H9 (cell line): ENCODE measurements at regions not wholly inside any gene's neighbourhood (a gene's known extent, or its start where the extent isn't known, plus 50 kb on each side); places are given as distances from the start of the nearest gene placed in this dataset.

Experiments
- DNase-seq: peaks from one replicate; pipeline ENCODE4 v3.0.0-alpha.2; 2017
- H2AFZ ChIP-seq: one replicate; pipeline ENCODE4 v1.6.1; 2013; ENCODE audit warnings: mild to moderate bottlenecking, low read length, control low read depth, moderate library complexity
- H2AK5ac ChIP-seq: 2 replicates; pipeline ENCODE4 v1.6.1; 2013; ENCODE audit warnings: low read length, control low read depth, mixed read lengths; ENCODE audit not compliant: insufficient read length
- H2BK120ac ChIP-seq: one replicate; pipeline ENCODE4 v1.6.1; 2013; ENCODE audit warnings: low read depth, mild to moderate bottlenecking, low read length, control low read depth, inconsistent platforms; ENCODE audit not compliant: poor library complexity, severe bottlenecking
- H2BK12ac ChIP-seq: 2 replicates; pipeline ENCODE4 v1.6.1; 2013; ENCODE audit warnings: low read length, control low read depth, mixed read lengths, low read depth; ENCODE audit not compliant: insufficient read length
- H2BK15ac ChIP-seq: 2 replicates; pipeline ENCODE4 v1.6.1; 2013; ENCODE audit warnings: low read depth, low read length, control low read depth
- H2BK20ac ChIP-seq: one replicate; pipeline ENCODE4 v1.6.1; 2013; ENCODE audit warnings: low read depth, mild to moderate bottlenecking, low read length, control low read depth, inconsistent platforms; ENCODE audit not compliant: poor library complexity, severe bottlenecking
- H2BK5ac ChIP-seq: 2 replicates; pipeline ENCODE4 v1.6.1; 2013; ENCODE audit warnings: low read length, control low read depth, mixed read lengths; ENCODE audit not compliant: insufficient read length
- H3K14ac ChIP-seq: 2 replicates; pipeline ENCODE4 v1.6.1; 2013; ENCODE audit warnings: low read length, control low read depth; ENCODE audit not compliant: insufficient read depth
- H3K18ac ChIP-seq: 2 replicates; pipeline ENCODE4 v1.6.1; 2013; ENCODE audit warnings: low read depth, mild to moderate bottlenecking, mixed read lengths, low read length, control low read depth; ENCODE audit not compliant: insufficient read length
- H3K23ac ChIP-seq: 2 replicates; pipeline ENCODE4 v1.6.1; 2013; ENCODE audit warnings: low read length, control low read depth, mixed read lengths, low read depth; ENCODE audit not compliant: insufficient read length
- H3K23me2 ChIP-seq: 2 replicates; pipeline ENCODE4 v1.6.1; 2013; ENCODE audit warnings: low read depth, mild to moderate bottlenecking, mixed read lengths, low read length, control low read depth; ENCODE audit not compliant: insufficient read length, poor library complexity, severe bottlenecking
- H3K27ac ChIP-seq: 2 replicates; pipeline ENCODE4 v1.5.1; 2013; ENCODE audit warnings: low read length, control low read depth, mixed read lengths, low read depth; ENCODE audit not compliant: insufficient read length
- H3K27me3 ChIP-seq: 2 replicates; pipeline ENCODE4 v1.6.1; 2013; ENCODE audit warnings: low read length, control low read depth, inconsistent platforms; ENCODE audit not compliant: insufficient read depth
- H3K4ac ChIP-seq: 2 replicates; pipeline ENCODE4 v1.6.1; 2013; ENCODE audit warnings: low read depth, mild to moderate bottlenecking, control low read depth, inconsistent platforms, low read length, moderate library complexity
- H3K4me1 ChIP-seq: 2 replicates; pipeline ENCODE4 v1.6.1; 2013; ENCODE audit warnings: low read length, control low read depth, inconsistent platforms; ENCODE audit not compliant: insufficient read depth
- H3K4me2 ChIP-seq: 2 replicates; pipeline ENCODE4 v1.6.1; 2013; ENCODE audit warnings: low read length, control low read depth, mixed read lengths; ENCODE audit not compliant: insufficient read length, insufficient read depth
- H3K56ac ChIP-seq: 2 replicates; pipeline ENCODE4 v1.6.1; 2013; ENCODE audit warnings: low read depth, mild to moderate bottlenecking, mixed read lengths, low read length, control low read depth; ENCODE audit not compliant: insufficient read length
- H3K79me1 ChIP-seq: 2 replicates; pipeline ENCODE4 v1.6.1; 2013; ENCODE audit warnings: low read depth, mild to moderate bottlenecking, moderate library complexity, low read length, control low read depth, inconsistent platforms; ENCODE audit not compliant: insufficient read depth, poor library complexity, severe bottlenecking
- H3K79me2 ChIP-seq: 2 replicates; pipeline ENCODE4 v1.6.1; 2013; ENCODE audit warnings: low read length, control low read depth, inconsistent platforms; ENCODE audit not compliant: insufficient read depth
- H3K9ac ChIP-seq: 2 replicates; pipeline ENCODE4 v1.6.1; 2013; ENCODE audit warnings: low read length, control low read depth, mixed read lengths; ENCODE audit not compliant: insufficient read length; ENCODE audit errors: extremely low read depth
- H3K9me3 ChIP-seq: one replicate; pipeline ENCODE4 v1.6.1; 2013; ENCODE audit warnings: low read depth, low read length, inconsistent platforms; ENCODE audit not compliant: control insufficient read depth
- H3T11ph ChIP-seq: one replicate; pipeline ENCODE4 v1.6.1; 2013; ENCODE audit warnings: mild to moderate bottlenecking, low read length, control low read depth, inconsistent platforms
- H4K20me1 ChIP-seq: one replicate; pipeline ENCODE4 v1.6.1; 2013; ENCODE audit not compliant: control insufficient read depth, insufficient read length, insufficient read depth
- H4K5ac ChIP-seq: 2 replicates; pipeline ENCODE4 v1.6.1; 2013; ENCODE audit warnings: low read depth, mild to moderate bottlenecking, mixed read lengths, low read length, control low read depth; ENCODE audit not compliant: insufficient read length
- H4K8ac ChIP-seq: replicated peaks from 2 replicates; pipeline ENCODE4 v1.6.1; 2013; ENCODE audit warnings: low read length, control low read depth, mixed read lengths, low read depth; ENCODE audit not compliant: insufficient read length
- H4K91ac ChIP-seq: 2 replicates; pipeline ENCODE4 v1.6.1; 2013; ENCODE audit warnings: low read depth, mild to moderate bottlenecking, moderate library complexity, mixed read lengths, low read length, control low read depth; ENCODE audit not compliant: insufficient read length
- H3K27ac Mint-ChIP-seq, 3 experiments: 2 replicates in 2 of 3; 3 replicates in 1 of 3; pipeline ENCODE4 v1.8.0; 2020 to 2021; ENCODE audit warnings: mixed read lengths in 3 of 3, mild to moderate bottlenecking in 1 of 3, moderate library complexity in 1 of 3
- H3K27me3 Mint-ChIP-seq: 2 replicates; pipeline ENCODE4 v1.8.0; 2021; ENCODE audit warnings: low read depth, mild to moderate bottlenecking, moderate library complexity, mixed read lengths
- H3K36me3 Mint-ChIP-seq, 3 experiments: 2 replicates in 2 of 3; 3 replicates in 1 of 3; pipeline ENCODE4 v1.8.0; 2020 to 2021; ENCODE audit warnings: low read depth in 3 of 3, mixed read lengths in 3 of 3; ENCODE audit not compliant: insufficient read depth in 1 of 3
- H3K4me1 Mint-ChIP-seq, 2 experiments: 2 replicates each; pipeline ENCODE4 v1.8.0; 2020; ENCODE audit warnings: mixed read lengths in 2 of 2
- H3K4me3 Mint-ChIP-seq, 2 experiments: 2 replicates in 1 of 2; 3 replicates in 1 of 2; pipeline ENCODE4 v1.8.0; 2020 to 2021; ENCODE audit warnings: mild to moderate bottlenecking in 2 of 2, mixed read lengths in 2 of 2, moderate library complexity in 1 of 2
- H3K9me3 Mint-ChIP-seq, 2 experiments: 2 replicates in 1 of 2; 3 replicates in 1 of 2; pipeline ENCODE4 v1.8.0; 2020; ENCODE audit warnings: mild to moderate bottlenecking in 2 of 2, mixed read lengths in 2 of 2, moderate library complexity in 1 of 2
- WGBS: extraction: QIAGEN DNeasy Blood & Tissue Kit; methylation state at CpG from one replicate; pipeline ENCODE4 v1.1.7; 2013; ENCODE audit warnings: missing lambda C conversion rate, low lambda C conversion rate, mixed read lengths; ENCODE audit not compliant: insufficient read length; ENCODE audit errors: extremely low coverage; 5-methylcytosine and 5-hydroxymethylcytosine counted together
- TF ChIP-seq, protein P1 (sequence below): fragments of 200-600 bp; sonication (generic); conservative IDR thresholded peaks from 3 replicates; pipeline ENCODE4 v1.8.0; 2021; ENCODE audit warnings: antibody characterized with exemption, mild to moderate bottlenecking

DNA sequence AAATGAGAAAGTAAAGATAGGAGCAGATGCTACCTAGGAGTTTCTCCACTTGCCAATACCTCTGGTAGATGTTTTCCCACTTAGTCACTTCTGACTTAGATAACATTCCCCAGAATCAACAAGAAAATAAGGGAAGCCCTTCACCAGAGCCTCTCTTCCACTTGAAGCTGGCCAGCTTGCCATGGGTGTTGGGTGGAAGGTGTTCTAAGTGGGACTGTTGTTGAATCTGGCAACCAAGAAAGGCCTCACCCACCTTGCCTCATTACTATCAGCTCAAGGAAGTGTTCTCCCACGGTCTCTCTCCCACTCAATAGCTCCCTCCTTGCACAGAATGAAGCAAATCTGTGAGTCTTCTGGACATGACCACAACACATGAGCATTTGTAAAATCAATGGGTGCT lies 100.4 kb upstream of the REG3A start:
- no peak overlapping the region for H2BK120ac ChIP-seq
- no peak overlapping the region for H4K91ac ChIP-seq
- Mint-ChIP-seq H3K9me3 (peaks cover 6 to 8% of the 10 kb centered on the region in 2 experiments; a peak in 3 of 5 replicates), H3K27me3 (no peaks in the 10 kb centered on the region), H3K27ac (no peak overlapping the region), H3K4me1 (no peaks in the 10 kb centered on the region), H3K36me3 (peaks cover 3 to 4% (median 3%) of the 10 kb centered on the region in 3 experiments; a peak in 4 of 7 replicates), H3K4me3 (no peak overlapping the region)
- H4K20me1 ChIP-seq, result no peaks in the 10 kb centered on the region
- H3T11ph ChIP-seq, result no peak overlapping the region
- H3K4ac ChIP-seq, result no peak overlapping the region
- H2BK20ac ChIP-seq, result no peak overlapping the region
- H2AFZ ChIP-seq, result no peak overlapping the region
- no peak overlapping the region for H3K27ac ChIP-seq
- no peaks in the 10 kb centered on the region for H3K23me2 ChIP-seq
- no peaks in the 10 kb centered on the region for H3K9me3 ChIP-seq
- no CpG with 5 or more reads among the region's 1 CpG for WGBS
- TF ChIP-seq, protein P1, sequence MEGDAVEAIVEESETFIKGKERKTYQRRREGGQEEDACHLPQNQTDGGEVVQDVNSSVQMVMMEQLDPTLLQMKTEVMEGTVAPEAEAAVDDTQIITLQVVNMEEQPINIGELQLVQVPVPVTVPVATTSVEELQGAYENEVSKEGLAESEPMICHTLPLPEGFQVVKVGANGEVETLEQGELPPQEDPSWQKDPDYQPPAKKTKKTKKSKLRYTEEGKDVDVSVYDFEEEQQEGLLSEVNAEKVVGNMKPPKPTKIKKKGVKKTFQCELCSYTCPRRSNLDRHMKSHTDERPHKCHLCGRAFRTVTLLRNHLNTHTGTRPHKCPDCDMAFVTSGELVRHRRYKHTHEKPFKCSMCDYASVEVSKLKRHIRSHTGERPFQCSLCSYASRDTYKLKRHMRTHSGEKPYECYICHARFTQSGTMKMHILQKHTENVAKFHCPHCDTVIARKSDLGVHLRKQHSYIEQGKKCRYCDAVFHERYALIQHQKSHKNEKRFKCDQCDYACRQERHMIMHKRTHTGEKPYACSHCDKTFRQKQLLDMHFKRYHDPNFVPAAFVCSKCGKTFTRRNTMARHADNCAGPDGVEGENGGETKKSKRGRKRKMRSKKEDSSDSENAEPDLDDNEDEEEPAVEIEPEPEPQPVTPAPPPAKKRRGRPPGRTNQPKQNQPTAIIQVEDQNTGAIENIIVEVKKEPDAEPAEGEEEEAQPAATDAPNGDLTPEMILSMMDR, result no peak
- no peak overlapping the region for H2BK12ac ChIP-seq
- no peak overlapping the region for H2BK15ac ChIP-seq
- no peak overlapping the region for H3K18ac ChIP-seq
- H4K5ac ChIP-seq, result no peak overlapping the region
- no peaks in the 10 kb centered on the region for H3K79me1 ChIP-seq
- H3K79me2 ChIP-seq, result no peaks in the 10 kb centered on the region
- no peak for DNase-seq
- no peak overlapping the region for H2BK5ac ChIP-seq
- no peak overlapping the region for H3K56ac ChIP-seq
- H4K8ac ChIP-seq, result no peak overlapping the region
- no peak overlapping the region for H3K4me2 ChIP-seq
- H3K27me3 ChIP-seq, result no peaks in the 10 kb centered on the region
- H3K14ac ChIP-seq, result no peak overlapping the region
- no peaks in the 10 kb centered on the region for H3K4me1 ChIP-seq
- no peak overlapping the region for H2AK5ac ChIP-seq
- H3K9ac ChIP-seq, result no peak overlapping the region
- H3K23ac ChIP-seq, result no peak overlapping the region
